GM19467 (cell line): ENCODE measurements at regions not wholly inside any gene's neighbourhood (a gene's known extent, or its start where the extent isn't known, plus 50 kb on each side); places are given as distances from the start of the nearest gene placed in this dataset.
"Not testable (repeated sequence)": the region's sequence is repeated elsewhere in the genome, so short reads cannot be mapped to it uniquely, and the experiment has no call there.

Experiments
- ATAC-seq: cut with Tn5 transposase; IDR thresholded peaks from one replicate; pipeline ENCODE4 v1.9.1; 2021; ENCODE audit warnings: mild to moderate bottlenecking, moderate library complexity; ENCODE audit not compliant: unreplicated experiment

- ATAC-seq, result no peak
These were observed 260.2 kb downstream of the XPNPEP1 start for GRCh38 chr10:109663122-109663521.

- ATAC-seq, result not testable (repeated sequence)
These were observed 270.7 kb downstream of the XPNPEP1 start for GRCh38 chr10:109652612-109653011.

GRCh38 chr10:109650228-109650627 lies 273.1 kb downstream of the XPNPEP1 start:
- ATAC-seq, result no peak

DNA sequence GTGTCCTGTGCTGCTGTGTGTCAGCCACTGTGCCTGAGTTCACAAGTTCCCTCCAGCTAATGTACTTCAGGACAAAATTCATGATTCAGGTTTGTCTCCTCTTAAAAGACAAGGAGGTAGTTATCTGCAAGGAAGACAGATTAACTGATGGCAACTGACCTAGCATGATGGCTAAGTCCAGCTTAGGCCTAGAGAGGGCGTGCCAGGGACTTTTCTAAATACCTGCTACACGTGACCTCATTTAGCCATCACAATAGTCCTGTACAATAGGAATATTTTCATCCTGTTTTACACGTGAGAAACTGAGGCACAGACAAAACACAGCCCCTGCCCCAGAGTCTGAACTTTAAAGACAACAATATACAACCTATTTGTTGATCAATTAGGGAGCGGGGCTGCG lies 275.7 kb downstream of the XPNPEP1 start:
- no peak for ATAC-seq

- ATAC-seq, result no peak
These were observed 289.5 kb downstream of the XPNPEP1 start for GRCh38 chr10:109633846-109634245.

DNA sequence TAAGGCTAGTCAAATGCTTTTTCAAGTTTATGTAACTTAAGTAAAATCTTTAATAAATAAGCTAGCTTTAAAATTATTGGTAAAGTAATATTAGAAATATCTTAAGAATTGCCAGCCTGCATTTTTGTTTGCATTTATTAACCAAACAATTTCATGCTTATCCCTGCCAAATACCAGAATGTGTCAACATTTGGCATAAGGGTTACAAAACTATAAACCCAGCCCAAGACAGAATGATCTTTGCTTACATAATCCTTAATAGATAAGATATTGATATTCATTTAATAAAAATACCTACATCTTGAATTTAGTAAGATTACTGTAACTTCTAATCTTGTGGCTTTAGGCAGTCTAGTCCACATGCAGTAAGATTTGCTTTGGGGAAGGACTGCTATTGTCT lies 290.3 kb downstream of the XPNPEP1 start:
- ATAC-seq, result not testable (repeated sequence)

DNA sequence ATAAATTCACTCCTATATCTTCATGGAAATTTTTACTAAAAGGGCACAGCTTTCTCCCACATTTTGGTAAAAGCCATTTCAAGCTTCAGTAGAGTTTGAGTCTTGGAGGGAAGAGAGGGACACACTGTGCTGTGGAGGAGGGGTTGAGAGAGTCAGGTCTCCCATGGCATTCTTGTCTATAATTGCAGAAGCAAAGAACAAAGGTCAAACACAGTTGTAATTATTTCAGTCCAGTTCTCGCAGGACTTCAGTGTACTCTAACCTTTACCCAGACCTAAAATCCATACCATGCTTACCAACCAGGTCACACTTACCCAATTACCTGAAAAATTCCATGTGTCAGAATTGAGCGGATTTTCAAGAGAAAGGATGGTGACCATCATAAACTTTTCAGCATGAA lies 298.4 kb downstream of the XPNPEP1 start:
- no peak for ATAC-seq

DNA sequence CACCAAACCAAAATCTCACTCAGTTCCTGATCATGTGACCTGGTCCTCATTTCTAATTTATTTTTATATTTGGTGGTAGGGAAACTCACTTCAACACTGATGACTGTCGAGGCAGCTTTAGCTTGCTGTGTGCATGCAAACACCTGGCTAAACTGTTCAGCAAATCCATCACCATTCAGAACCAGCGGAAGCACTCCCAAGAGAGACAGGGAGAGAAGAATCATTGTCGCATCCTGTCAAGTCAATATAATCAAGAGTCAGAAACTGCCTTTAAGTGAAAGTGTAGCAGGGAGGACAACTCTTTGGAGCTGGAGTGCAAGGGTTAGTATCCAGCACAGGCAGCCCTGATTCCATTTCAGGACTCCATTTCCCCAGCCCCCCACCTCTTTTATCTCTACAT lies 300.7 kb downstream of the XPNPEP1 start:
- no peak for ATAC-seq

DNA sequence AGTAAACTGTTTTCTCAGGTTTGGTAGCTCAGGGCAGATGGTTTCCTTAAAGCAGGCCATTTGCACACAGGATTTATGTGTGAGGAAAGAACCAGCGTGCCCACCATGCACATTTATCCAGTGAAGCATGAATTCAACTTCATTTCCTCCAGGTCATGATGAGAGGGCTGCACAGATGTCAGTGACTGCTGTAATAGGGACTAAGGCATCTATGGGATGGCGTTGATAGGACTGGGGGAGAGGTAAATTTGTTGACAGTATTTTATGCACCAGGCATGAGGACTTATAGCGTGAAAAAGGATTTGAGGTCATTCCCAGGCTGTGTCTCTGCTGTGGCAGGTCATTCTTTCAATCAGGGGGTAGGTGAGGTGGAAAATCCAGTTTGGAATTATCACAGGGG lies 302.9 kb downstream of the XPNPEP1 start:
- no peak for ATAC-seq

DNA sequence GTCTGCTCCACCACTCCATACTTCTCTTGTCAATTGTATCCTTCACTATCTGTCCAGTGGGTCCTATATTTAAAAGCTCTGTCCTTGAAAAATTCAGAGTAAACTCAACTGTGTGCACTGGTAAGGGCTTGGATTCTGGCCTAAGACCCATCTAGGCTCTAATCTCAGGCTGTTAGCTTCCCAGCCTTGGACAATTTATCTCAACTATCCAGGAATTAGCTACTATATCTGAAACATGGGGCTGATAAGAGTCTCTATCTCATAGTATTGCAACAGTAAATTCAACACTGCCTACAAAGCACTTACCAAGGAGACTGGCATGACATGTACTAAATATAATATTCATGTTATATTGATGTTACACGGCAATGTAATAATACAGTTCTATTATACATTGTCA lies 303.4 kb downstream of the XPNPEP1 start:
- no peak for ATAC-seq

GRCh38 chr10:109618748-109619147 lies 304.6 kb downstream of the XPNPEP1 start:
- no peak for ATAC-seq

- no peak for ATAC-seq
These were observed 305.0 kb downstream of the XPNPEP1 start for GRCh38 chr10:109618301-109618700.

- ATAC-seq, result no peak
These were observed 306.8 kb downstream of the XPNPEP1 start for GRCh38 chr10:109616359-109616980.

DNA sequence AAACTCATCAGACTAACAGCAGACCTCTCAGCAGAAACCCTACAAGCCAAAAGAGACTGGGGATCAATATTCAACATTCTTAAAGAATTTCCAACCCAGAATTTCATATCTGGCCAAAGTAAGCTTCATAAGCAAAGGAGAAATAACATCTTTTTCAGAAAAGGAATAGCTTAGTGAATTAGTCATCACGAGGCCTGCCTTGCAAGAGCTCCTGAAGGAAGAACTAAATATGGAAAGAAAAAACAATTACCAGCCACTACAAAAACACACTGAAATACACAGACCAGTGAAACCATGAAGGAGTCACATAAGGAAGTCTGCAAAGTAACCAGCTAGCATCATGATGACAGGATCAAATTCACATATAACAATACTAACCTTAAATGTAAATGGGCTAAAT lies 328.0 kb downstream of the XPNPEP1 start:
- ATAC-seq, result not testable (repeated sequence)

- no peak for ATAC-seq
These were observed 329.6 kb downstream of the XPNPEP1 start for GRCh38 chr10:109593682-109594081.

DNA sequence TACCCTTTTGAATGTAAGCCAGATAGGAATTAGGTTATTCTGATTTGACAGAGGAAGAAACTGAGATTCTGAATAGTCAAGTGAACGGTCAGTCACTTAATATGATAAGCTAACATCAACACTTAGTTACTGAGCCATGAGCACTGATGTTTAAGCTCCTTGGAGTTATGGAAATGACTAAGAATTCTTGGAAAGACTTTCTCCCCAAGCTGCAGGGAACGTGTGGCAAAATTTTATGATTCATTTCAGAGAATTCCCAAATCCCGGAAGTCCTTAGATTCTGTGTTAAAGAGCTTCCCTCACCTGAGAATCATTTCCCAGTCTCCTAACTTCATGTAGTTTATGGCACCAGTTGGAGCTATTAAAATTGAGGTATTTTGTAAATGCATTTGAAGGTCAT lies 330.9 kb downstream of the XPNPEP1 start:
- ATAC-seq, result no peak

DNA sequence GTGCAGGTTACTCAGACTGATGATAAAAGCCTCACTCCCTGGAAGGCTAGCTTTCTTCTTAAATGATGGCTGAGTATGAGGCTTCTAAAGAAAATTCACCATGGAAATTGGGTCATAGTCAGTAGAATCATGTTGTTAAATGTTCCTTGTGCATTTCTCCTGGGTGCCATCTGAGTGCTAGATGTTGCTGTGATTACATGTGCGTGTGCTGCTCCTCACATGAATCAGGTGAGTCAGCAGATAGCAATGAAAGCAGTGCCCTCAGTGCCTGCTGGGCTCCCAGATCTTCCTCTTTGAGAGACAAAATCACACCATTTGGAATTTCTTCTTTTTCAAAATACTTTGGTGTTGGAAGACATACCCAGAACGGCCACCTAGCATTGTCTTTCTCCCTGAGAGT lies 331.7 kb downstream of the XPNPEP1 start:
- no peak for ATAC-seq

- no peak for ATAC-seq
These were observed 335.1 kb downstream of the XPNPEP1 start for GRCh38 chr10:109588259-109588658.

GRCh38 chr10:109587366-109587765 lies 335.9 kb downstream of the XPNPEP1 start:
- ATAC-seq, result no peak

DNA sequence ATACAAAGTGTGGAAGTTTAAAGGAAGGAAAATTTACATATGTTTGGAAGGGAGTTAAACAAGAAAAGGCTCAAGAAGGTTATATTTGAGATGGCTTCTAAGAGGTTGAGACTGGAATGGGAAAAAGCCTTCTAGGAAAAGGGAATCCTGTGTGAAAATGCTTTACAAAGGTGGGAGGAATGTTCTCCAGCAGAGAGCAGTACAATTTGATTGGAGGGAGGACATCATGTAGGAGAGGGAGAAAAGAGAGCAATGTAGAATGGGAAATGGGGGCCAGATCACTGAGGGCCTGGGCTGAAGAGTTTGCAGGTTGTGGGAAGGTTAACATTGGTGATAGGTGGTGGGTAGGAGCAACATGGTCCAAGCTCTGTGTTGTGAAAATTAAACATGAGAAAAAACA lies 366.9 kb downstream of the XPNPEP1 start:
- ATAC-seq, result no peak

DNA sequence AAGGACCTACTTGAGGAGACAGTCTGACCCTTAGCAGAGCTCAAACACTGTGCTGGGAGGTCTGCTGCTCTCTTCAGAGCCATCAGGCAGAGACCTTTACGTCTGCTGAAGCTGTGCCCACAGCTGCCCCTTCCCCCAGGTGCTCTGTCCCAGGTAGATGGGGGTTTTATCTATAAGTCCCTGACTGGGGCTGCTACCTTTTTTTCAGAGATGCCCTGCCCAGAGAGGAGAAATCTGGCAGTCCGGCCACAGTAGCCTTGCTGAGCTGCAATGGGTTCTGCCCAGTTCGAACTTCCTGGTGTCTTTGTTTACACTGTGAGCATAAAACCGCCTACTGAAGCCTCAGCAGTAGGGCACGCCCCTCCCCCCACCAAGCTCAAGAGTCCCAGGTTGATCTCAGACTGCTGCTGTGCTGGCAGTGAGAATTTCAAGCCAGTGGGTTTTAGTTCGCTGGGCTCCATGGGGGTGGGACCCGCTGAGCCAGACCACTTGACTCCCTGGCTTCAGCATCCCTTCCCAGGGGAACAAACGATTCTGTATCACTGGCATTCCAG lies 381.2 kb downstream of the XPNPEP1 start:
- not testable (repeated sequence) for ATAC-seq

GRCh38 chr10:109534193-109534592 lies 389.1 kb downstream of the XPNPEP1 start:
- no peak for ATAC-seq

- no peak for ATAC-seq
These were observed 394.1 kb downstream of the XPNPEP1 start for GRCh38 chr10:109529258-109529657.
